BLaER1 (cell line): ENCODE measurements at regions not wholly inside any gene's neighbourhood (a gene's known extent, or its start where the extent isn't known, plus 50 kb on each side); places are given as distances from the start of the nearest gene placed in this dataset.

Source experiments
- H3K27ac ChIP-seq: shearing (Covaris generic); formaldehyde crosslinking; 2 replicates; pipeline ENCODE4 v1.8.1; 2022
- H3K27me3 ChIP-seq: shearing (Covaris generic); formaldehyde crosslinking; 2 replicates; pipeline ENCODE4 v1.8.1; 2022
- H3K36me3 ChIP-seq: shearing (Covaris generic); formaldehyde crosslinking; 2 replicates; pipeline ENCODE4 v1.8.1; 2022
- H3K4me1 ChIP-seq: shearing (Covaris generic); formaldehyde crosslinking; 2 replicates; pipeline ENCODE4 v1.8.1; 2022
- H3K4me2 ChIP-seq: shearing (Covaris generic); formaldehyde crosslinking; 2 replicates; pipeline ENCODE4 v1.8.1; 2022
- H3K4me3 ChIP-seq: shearing (Covaris generic); formaldehyde crosslinking; 2 replicates; pipeline ENCODE4 v1.8.1; 2022
- H3K9ac ChIP-seq: shearing (Covaris generic); formaldehyde crosslinking; 2 replicates; pipeline ENCODE4 v1.8.1; 2022
- H3K9me3 ChIP-seq: shearing (Covaris generic); formaldehyde crosslinking; 2 replicates; pipeline ENCODE4 v1.8.1; 2022
- H4K20me1 ChIP-seq: shearing (Covaris generic); formaldehyde crosslinking; 2 replicates; pipeline ENCODE4 v1.8.1; 2022
- Cebpa-rat ChIP-seq: shearing (Covaris generic); IDR thresholded peaks from 2 replicates; pipeline ENCODE4 v1.8.1; 2022

DNA sequence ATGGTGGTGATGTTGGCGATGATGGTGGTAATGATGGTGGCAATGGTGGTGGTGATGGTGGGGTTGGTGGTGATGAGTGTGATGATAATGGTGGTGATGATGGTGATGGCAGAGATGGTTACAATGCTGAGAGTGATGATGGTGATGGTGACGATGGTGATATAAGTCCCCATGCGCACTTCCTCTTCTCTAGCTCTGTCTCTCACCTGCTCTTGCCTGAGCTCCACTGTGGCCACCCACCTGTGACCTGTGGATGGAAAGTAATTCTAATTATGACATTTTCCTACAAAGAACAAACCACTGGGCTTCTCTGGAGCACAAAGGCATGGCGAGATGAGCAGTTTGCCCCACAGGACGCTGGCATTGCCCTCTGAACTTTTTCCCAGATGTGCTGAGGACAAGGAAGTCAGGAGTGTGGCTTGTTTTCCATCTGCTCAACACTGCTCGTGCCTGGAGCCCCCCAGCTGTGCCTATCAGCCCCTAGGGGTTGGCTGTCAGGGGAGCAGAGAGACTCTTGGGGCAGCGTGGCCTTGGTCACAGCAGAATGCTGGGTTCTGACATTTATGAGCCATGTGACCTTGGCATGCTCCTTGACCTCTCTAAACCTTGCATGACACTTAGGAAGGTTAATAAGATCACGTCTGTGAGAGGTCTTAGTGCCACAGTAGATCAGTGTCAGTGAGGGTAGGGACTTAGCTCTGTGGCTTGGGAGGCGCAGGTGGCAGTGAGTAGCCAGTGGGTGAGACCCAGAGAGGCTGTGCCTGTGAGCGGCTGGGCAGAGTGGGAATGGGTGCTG lies 68.4 kb downstream of the RRM2 start:
- Histone ChIP-seq H3K9ac (no peak overlapping the region), H3K4me3 (no peak overlapping the region), H4K20me1 (peaks cover 29% of the 10 kb centered on the region), H3K27ac (peak overlapping the region; percentile 71; the same call in 1 of the 2 replicates), H3K27me3 (no peaks in the 10 kb centered on the region), H3K9me3 (peaks cover 10% of the 10 kb centered on the region; the same call in 1 of the 2 replicates), H3K36me3 (peaks cover 68% of the 10 kb centered on the region), H3K4me2 (peak overlapping the region; percentile 98), H3K4me1 (peaks cover 49% of the 10 kb centered on the region)
- TF ChIP-seq Cebpa-rat, result no peak

DNA sequence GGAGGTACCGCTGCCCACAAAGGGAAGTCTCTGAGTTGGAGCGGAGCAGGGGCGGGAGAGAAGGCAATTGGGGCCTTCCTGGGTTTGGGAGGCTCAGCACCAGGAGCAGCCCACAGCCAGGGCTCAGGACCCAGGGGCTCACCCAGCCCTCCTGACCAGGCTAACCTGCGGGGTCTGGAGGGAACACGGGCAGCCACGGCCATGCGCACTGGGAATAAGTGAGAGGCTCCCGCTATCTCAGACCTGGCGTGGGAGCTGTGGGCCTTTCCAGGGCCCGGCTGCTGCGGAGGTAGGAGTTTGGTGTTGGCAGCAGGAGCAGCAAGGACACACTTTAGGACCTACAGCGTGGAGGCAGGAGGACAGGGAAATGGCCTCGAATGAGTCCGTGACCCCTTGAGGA lies 69.0 kb downstream of the RRM2 start:
- H3K9ac ChIP-seq, result peak overlapping the region; percentile 72; the same call in 1 of the 2 replicates
- peak overlapping the region; percentile 98 for H3K4me2 ChIP-seq
- H3K9me3 ChIP-seq, result peaks cover 16% of the 10 kb centered on the region
- peak overlapping the region; percentile 71; the same call in 1 of the 2 replicates for H3K27ac ChIP-seq
- H4K20me1 ChIP-seq, result peaks cover 29% of the 10 kb centered on the region
- peaks cover 70% of the 10 kb centered on the region for H3K36me3 ChIP-seq
- no peak for TF ChIP-seq Cebpa-rat
- H3K4me3 ChIP-seq, result peak overlapping the region; percentile 39
- H3K4me1 ChIP-seq, result peaks cover 49% of the 10 kb centered on the region
- H3K27me3 ChIP-seq, result no peaks in the 10 kb centered on the region

DNA sequence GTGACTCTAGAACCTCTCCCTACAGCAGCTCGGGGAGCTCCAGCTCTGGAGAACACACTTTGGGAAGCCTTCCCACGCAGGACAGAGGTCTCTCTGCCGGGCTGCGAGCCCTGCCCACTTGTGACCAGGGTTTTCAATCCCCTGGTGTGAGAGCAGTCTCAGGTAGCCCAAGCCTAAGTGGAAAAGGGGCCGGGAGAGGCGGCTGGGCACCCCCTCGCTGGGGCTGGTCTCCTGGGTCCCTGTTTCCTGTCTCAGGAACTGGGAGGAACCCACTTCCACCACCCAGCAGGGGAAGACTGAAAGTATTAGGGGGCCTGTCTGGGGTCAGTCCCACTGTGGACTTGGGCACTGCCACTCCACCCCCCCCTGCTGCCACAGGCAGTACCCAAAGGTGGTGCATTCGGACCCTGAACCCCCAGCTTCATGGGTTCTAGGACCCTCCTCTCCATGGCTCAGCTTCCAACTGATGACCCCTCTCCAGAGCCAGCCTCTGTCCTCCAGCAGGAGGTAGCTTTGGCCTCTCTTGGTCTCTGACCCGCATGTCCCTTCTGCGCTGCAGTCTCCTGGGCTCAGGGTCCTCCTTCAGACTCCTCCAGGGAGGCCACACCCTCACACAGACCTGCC lies 70.0 kb downstream of the RRM2 start:
- peaks cover 26% of the 10 kb centered on the region for H3K9me3 ChIP-seq
- H3K4me3 ChIP-seq, result peak overlapping the region; percentile 39
- H4K20me1 ChIP-seq, result peaks cover 29% of the 10 kb centered on the region
- peaks cover 49% of the 10 kb centered on the region for H3K4me1 ChIP-seq
- H3K4me2 ChIP-seq, result peak overlapping the region; percentile 98
- H3K27me3 ChIP-seq, result no peaks in the 10 kb centered on the region
- peak overlapping the region; percentile 71 for H3K27ac ChIP-seq
- no peak for TF ChIP-seq Cebpa-rat
- peak overlapping the region; percentile 72 for H3K9ac ChIP-seq
- peaks cover 70% of the 10 kb centered on the region for H3K36me3 ChIP-seq

DNA sequence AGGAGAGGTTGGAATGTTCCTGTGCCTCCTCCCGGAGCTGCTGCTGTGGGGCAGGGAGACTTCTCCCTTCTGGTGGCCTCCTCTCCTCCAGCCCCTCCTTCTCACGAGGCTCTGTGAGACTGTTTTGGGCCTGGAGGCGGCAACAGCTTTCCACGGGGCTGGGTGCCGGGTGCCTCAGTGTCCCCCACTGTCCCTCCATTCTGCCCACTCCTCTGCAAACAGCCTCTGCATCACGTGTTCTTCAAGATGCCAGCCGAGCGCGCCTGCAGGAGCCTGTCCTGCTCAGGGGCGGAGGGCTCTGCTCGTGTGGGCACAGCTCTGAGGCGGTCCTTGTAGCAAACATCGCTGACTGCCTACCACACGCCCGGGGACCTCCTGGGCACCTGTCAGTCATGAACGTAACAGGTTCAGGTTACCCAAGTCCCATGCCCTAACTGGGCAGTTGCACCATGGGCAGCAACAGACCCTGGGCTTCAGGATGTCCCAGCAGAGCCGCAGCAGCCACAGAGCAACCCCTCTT lies 70.8 kb downstream of the RRM2 start:
- peaks cover 49% of the 10 kb centered on the region for H3K4me1 ChIP-seq
- H3K27ac ChIP-seq, result peak overlapping the region; percentile 71
- peaks cover 29% of the 10 kb centered on the region for H4K20me1 ChIP-seq
- TF ChIP-seq Cebpa-rat, result no peak
- peaks cover 70% of the 10 kb centered on the region for H3K36me3 ChIP-seq
- no peaks in the 10 kb centered on the region for H3K27me3 ChIP-seq
- H3K9me3 ChIP-seq, result peaks cover 34% of the 10 kb centered on the region
- H3K4me3 ChIP-seq, result no peak overlapping the region
- no peak overlapping the region for H3K9ac ChIP-seq
- peak overlapping the region; percentile 98 for H3K4me2 ChIP-seq

DNA sequence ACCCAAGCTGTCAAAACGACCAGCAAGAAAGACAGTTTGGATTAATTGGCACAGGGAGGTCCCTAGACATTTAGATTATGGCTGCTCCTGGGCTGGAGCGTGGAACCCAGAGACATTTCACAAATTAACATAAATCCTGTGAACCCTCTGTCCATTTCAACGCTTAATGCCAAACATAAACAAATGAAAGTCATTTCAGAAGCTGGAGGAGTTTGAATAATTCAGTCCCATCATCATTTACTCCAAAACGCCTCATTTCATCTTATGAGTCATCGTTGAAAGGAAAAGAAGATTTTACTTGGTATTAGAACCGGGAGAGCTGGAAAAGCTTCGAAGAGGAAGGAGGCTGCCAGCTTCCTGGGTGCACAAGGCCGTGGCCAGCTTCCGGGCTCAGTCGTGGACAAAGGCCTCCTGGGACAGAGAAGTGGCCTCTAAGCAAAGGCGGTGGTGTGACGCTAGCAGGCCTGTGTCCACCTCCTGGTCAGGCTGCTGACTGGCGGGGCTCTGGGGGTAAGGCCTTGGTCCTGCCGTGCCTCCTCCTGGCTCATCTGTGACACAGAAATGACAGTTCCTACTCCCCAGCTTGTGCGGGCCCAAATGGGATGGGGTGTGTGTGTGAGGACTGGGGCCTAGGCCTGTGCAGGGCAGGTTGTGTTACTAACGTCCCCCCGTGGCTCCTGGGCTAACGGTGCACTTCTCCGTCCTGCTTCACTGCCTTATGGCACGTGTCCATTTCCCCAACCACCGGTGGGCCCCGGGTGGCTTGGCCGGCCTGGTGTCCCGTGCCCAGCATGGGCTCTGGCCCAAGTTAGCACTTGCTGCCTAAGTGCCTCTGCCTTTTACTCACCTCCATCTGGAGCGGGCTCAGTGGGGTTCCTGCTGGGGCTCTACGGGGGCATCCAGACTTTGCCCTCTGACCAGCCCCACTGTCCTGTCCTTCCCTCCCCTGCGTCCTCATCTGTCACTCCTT lies 71.6 kb downstream of the RRM2 start:
- Histone ChIP-seq H3K4me3 (no peak overlapping the region), H3K36me3 (peaks cover 64% of the 10 kb centered on the region), H3K4me1 (peaks cover 53% of the 10 kb centered on the region), H4K20me1 (peaks cover 29% of the 10 kb centered on the region), H3K9me3 (peaks cover 30% of the 10 kb centered on the region), H3K9ac (no peak overlapping the region; the same call in 1 of the 2 replicates), H3K4me2 (peak overlapping the region; percentile 98), H3K27me3 (no peaks in the 10 kb centered on the region), H3K27ac (0 out of 2 replicates have a peak overlapping the region, but pooled peaks have one; percentile 18)
- TF ChIP-seq Cebpa-rat, result no peak

DNA sequence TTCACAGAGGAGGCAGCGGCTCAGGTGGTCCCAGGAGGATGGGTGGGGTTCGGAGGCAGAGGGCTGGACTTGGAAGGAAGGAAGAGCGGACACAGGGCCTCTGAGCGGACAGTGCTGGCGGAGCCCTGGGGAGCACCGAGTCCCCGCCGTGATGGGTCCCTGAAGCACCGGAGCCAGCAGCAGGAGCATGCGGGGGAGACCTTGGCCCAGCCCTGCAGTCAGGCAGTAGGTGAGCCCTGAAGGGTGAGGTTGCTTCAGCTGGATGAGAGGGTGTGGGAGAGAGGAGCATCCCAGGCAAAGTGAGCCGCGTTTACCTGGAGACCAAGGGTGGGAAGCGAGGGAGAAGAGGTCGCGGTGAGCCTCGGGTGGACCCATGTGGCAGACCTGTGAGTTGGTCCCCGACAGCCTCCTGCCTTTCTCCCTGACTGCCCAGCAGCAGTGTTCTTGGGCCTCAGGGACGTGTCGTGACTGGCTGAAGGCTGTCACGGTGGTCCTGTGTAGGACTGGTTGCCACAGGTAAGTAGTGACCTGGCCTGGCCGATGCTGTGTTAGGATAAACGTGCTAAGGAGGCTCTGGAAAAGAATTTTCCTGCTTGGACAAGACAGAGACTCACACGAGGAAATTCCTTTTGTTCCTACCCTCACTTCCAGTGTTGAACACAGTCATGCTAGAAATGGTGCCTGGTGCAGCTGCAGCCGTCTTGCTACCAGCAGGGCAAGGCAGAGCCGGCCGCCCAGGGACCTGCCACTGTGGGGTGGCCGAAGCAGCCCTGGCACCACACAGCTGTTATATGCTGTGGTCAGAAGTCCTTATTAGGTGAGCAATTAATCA lies 73.0 kb downstream of the RRM2 start:
- no peak overlapping the region for H3K4me3 ChIP-seq
- no peaks in the 10 kb centered on the region for H3K27me3 ChIP-seq
- peaks cover 61% of the 10 kb centered on the region for H3K36me3 ChIP-seq
- H3K4me1 ChIP-seq, result peaks cover 51% of the 10 kb centered on the region
- peaks cover 27% of the 10 kb centered on the region for H3K9me3 ChIP-seq
- peaks cover 29% of the 10 kb centered on the region for H4K20me1 ChIP-seq
- no peak overlapping the region for H3K4me2 ChIP-seq
- H3K27ac ChIP-seq, result no peak overlapping the region
- TF ChIP-seq Cebpa-rat, result no peak
- no peak overlapping the region for H3K9ac ChIP-seq

DNA sequence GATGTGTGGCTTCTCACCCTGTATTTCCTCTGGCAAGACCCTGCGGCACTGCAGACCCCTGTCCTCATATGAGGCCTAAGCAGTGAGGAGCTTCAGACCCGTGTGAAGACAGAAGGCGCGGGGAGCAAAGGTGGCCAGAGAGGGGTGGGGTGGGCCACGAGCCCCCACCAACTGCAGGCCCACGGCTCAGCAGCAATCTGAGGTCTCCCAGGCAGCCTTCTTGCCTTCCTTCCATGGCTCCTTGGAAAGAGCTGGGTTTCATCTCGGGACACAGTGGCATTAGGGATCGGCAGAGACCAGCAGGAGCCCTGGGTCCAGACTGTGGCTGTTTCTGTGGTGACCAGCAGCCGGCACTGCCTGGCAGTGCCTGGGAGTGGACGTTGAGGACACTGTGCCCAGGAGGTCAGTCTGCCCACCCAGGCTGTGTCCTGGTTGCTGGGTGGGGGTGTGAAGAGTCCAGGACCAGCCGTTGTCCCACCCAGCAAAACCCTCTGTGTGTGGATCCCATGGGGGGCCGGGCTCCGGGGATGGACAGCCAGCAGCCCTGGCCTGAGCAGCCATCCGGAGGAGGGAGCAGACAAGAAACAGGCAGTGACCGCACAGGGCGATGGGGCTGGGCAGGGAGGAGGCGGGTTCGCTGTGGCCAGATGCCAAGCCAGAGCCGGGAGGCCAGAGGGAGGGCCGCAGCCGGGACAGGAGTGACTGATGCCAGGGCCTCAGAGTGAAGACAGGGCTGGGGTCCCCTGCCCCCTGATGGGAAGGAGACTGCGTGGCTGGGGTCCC lies 73.8 kb downstream of the RRM2 start:
- Histone ChIP-seq H3K9ac (no peak overlapping the region), H3K4me1 (peaks cover 43% of the 10 kb centered on the region), H4K20me1 (peaks cover 24% of the 10 kb centered on the region), H3K27ac (no peak overlapping the region), H3K4me2 (no peak overlapping the region), H3K9me3 (peaks cover 27% of the 10 kb centered on the region), H3K27me3 (no peaks in the 10 kb centered on the region), H3K36me3 (peaks cover 66% of the 10 kb centered on the region), H3K4me3 (no peak overlapping the region)
- no peak for TF ChIP-seq Cebpa-rat
